Urothelium cell line (cell line): ENCODE measurements at regions not wholly inside any gene's neighbourhood (a gene's known extent, or its start where the extent isn't known, plus 50 kb on each side); places are given as distances from the start of the nearest gene placed in this dataset.
"Not testable (repeated sequence)": the region's sequence is repeated elsewhere in the genome, so short reads cannot be mapped to it uniquely, and the experiment has no call there.

Experiments used
- DNase-seq: peaks from one replicate; pipeline ENCODE4 v3.0.0; 2011; ENCODE audit warnings: low spot score, mixed read lengths
- FAIRE-seq: peaks from 2 replicates; lab custom pipeline; 2011; peaks lifted over from hg19 to GRCh38; lab: Jason Lieb, UNC

DNA sequence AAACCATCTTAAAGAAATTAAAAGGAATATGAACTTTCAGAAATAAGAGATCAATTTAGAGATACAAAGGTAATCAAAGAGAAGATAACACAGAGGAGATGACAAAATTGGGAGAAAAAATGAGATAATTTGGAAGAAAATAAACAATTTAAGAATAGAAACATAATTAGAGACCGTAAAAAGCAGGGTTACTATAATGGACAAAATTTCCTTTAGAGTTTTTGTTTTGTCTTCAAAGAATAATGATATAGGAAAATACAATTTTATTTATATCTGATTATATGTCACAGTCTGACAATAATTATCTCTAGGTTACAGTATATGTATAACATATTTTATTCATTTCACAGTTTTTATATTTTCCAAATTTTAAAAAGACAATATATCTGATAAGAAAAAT, 716.4 kb upstream of the ZNF804A start:
- FAIRE-seq (no peak), DNase-seq (no peak)

DNA sequence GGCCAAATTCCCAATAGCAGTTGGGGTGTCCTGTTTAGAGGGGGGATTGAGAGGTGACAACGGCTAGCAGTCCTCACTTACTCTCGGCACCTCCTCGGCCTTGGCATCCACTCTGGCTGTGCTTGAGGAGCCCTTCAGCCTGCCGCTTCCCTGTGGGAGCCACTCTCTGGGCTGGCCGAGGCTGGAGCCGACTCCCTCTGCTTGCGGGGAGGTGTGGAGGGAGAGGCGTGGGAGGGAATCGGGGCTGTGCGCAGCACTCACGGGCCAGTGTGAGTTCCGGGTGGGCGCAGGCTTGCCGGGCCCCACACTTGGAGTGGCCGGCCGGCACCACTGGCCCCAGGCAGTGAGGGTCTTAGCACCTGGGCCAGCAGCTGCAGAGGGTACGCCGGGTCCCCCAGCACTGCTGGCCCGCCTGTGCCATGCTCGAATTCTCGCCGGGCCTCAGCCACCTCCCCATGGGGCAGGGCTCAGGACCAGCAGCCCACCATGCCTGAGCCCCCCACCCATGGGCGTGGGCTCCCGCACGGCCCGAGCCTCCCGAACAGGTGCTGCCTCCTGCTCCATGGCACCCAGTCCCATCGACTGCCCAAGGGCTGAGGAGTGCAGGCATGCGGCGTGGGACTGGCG, 705.9 kb upstream of the ZNF804A start:
- DNase-seq (no peak), FAIRE-seq (no peak)

DNA sequence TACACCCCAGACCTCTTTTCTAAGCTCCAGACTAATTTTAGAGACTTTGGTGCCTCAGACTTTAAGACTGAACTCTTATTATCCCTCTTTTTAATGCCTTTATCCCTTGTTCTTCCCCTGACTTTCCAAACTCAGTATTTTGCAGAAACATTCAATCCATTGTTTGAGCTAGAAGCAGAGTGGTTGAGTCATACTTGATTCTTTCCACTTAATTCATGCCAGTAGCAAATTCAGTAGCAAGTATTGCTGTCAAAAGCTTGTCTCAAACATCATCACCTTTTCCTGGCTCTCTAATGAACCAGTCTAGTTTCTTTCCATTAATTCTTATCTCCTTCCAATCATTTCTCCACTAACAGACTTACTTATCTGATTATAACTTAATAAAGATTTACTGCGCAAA, 699.7 kb upstream of the ZNF804A start:
- FAIRE-seq (no peak), DNase-seq (peak; percentile 12)

DNA sequence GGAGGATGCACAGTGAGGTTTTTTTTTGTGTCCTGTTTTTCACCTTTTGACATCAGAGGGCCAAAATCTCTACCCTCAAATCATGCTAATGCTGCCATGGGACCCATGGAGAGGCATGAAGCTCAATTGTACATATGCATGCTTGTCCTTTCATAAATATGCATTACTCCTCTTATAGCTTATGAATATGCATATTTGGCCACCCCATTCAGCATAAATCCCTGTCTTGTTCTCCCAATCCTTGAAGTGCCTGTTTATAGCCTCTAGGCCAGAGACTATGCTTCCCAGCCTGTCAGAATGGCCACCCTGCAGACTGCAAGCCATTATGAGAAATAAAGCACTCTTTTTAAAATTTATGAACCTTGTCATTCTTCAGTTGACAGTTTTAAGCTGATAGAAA, 696.4 kb upstream of the ZNF804A start:
- FAIRE-seq = no peak

DNA sequence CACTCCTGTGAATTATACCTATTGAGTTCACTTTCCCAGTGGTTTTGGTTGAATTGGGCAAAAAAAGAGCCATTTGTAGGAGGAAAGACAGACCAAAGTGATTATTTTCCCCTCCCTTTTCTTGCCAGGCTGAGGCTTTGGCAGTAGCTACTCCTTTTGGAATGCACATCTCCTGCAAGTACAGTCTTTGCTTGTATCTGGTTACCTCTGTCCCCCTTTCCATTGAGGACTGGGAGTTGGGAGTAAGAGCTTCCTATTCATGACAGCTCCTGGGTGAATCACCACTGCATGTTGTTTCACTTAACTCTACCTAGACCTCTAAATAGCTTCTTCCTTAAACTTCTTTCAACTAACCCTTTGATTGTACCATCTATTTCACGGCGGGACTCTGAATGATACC, 695.3 kb upstream of the ZNF804A start:
- FAIRE-seq (no peak), DNase-seq (no peak)

More for the DNA sequence above, 696.4 kb upstream of the ZNF804A start:
- DNase-seq = no peak

DNA sequence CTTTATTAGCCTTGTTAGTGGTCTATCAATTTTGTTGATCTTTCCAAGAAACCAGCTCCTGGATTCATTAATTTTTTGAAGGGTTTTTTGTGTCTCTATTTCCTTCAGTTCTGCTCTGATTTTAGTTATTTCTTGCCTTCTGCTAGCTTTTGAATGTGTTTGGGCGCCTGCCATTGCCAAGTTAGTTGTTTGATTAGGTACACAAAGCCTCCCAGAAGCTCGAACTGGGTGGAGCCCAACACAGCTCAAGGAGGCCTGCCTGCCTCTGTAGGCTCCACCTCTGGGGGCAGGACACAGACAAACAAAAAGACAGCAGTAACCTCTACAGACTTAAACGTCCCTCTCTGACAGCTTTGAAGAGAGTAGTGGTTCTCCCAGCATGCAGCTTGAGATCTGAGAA, 682.3 kb upstream of the ZNF804A start:
- DNase-seq, FAIRE-seq: not testable (repeated sequence)

DNA sequence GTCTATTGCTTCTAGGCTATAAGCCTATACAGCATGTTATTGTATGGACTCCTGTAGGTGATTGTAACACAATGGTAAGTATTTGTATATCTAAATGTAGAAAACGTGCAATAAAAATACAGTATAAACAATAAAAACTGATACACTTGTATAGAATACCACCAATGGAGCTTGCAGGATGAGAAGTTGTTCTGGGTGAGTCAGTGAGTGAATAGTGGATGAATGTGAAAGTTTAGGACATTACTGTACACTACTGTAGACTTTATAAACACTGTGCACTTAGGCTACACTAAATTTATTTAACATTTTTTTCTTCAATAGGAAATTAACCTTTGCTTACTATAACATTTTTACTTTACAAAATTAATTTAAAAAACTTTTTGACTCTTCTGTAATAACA, 679.2 kb upstream of the ZNF804A start:
- FAIRE-seq (no peak), DNase-seq (no peak)

DNA sequence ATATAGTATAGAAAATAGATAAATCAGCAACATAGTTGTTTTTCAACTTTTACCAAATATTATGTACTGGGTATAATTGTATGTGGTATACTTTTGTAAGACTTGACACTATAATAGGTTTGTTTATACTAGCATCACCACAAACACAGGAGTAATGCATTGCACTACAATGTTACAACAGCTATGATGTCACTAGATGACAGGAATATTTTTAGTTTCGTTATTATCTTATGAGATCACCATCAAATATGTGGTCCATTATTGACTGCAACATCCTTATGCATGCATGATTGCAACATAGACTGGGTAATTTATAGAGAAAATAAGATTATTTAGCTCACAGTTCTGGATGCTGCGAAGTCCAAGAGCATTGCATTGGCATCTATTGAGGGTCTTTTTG, 678.4 kb upstream of the ZNF804A start:
- FAIRE-seq (no peak), DNase-seq (no peak)

DNA sequence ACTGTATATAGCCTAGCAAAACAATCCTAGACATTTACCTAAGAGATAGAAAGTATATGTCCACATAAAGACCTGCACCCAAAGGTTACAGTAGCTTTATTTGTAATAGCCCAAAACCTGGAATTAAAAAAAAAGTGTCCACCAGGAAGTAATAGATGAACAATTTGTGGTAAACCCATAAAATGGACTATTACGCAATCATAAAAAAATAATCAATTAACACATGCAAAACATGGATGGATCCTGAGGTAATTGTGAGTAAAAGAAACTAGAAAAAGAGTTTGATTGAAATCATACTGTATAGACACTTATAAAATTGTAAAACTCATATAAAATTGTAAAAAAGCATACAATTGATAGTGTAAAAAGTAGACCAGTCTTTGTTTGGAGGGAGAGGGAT, 673.0 kb upstream of the ZNF804A start:
- no peak for DNase-seq
- no peak for FAIRE-seq

DNA sequence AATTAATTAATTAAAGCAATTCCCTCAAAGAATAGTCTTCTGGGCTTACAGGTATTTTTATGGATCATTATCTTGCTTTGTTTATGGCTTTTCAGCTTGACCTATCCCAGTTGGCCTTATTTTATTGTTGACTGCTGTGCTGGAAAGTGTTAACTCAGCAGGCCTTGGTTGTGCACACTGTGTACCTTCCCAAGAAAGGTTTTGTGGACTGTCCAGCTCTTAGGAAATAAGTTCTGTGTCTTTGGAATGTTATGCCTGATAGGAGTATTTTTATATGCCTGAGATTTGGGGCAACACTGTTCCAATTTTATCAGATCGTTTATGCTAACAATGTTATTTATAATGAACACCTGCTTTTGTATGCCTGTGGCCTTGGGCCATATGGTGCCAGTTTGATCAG, 671.9 kb upstream of the ZNF804A start:
- no peak for FAIRE-seq
- no peak for DNase-seq

DNA sequence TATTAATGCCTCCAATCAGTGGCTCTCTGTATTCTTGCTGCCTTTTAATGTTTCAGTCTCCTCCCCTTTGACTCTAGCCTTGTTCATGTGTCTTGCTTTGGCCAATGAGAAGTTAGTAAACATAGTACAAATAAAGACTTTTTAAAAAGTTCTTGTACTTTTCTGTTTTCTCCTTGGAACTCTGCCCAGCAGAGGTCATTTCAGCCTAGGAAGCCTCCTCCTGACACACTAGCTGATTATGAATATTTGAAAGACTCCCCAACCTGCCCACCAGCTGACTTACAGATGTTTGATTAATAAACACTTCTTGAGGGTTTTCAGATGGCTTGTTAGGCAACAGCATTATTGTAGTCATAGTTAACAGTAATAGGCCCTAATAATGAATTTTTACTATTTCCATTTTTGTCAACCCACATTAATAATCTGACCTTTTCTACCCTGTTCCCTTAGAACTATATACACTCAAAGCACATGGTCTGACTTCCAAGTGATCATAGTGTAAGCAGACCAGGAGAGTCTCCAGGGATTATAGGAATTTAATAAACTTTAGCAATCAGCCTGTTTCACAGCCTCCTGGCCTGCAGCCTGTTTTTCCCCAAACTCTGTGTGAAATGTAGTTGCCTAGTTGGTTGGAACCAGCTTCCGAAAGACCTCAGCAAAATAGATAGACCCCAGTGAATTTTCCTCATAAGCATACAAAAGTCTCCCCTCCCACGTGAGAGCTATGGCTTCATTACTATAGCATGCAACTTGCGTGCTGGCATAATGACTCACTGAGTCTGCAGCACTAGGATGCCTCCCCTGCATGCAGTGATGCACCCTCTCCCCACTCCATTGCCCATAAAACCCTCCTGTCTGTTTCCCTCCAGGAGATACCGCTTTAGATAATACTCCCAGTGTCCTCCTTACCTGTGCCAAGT, 670.7 kb upstream of the ZNF804A start:
- DNase-seq (peak; percentile 57), FAIRE-seq (no peak)

DNA sequence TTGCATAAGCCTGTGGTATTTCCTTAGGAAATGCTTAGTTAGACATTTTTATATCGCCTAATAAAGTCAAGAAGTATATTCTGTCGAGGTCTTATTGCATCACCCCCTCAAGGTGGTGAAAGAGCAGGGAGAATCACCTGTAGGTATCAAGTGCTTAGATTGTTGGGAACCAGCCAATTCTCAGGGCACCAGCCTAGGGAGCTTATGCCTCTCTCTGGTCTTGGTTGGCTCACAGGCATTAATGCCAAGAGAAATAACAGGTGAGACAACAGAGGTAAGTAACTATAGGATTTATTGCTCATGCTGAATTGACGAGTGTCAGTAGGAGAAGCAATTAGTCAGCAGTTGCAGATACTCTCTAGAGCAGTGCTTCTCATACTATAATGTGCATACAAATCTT, 663.3 kb upstream of the ZNF804A start:
- FAIRE-seq (no peak), DNase-seq (no peak)

DNA sequence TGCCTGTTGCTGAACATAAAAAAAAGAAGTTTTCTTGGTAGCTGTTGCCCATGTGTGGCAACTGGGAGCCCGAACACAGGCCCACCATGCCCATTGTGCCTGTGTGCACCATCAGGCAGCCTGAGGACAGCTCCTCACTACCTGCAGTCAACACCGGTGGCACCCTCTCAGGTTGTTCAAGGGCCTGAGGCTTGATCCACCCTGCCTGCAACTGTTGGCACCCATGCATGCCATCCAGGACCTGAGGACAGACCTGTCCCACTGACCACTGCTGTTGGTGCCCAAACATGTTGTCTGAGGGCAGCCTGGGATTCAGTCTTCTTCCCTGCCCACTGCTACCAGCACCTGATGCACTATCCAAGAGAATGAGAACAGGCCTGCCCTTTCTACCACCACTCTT, 661.1 kb upstream of the ZNF804A start:
- no peak for FAIRE-seq
- no peak for DNase-seq

DNA sequence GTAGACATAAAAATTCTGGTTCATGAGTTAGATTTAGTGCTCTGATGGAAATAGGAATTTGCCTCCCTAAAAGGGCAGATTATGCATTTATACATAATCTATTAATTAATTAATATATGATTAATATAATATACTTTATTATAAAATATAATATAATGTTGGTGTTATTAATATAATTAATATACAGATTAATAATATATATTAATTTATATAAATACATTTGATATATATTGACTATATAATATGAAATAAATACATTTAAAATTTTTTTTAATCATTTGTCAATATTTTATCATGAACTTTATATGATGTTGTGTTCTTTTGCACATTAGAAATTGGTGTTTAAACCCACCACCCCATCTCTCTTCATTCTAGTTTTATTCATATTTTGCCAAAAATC, 652.1 kb upstream of the ZNF804A start:
- FAIRE-seq (no peak), DNase-seq (no peak)

DNA sequence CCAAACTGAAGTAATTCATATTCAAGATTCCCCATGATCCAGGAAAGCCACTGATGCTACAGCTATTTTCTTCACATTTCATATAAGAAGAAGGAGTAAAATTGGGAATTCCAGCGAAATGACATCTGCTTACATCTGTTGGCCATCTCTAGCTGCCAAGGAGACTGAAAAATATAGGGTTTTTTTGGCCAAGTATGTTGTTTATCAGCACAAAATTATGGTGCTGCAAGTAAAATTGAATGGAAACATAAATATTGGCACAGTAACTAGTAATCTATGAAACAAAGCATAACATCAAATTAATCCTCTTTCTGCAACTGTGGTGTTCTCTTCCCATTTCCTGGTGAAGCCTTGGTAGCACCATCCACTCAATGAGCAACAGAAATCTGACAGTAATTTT, 649.5 kb upstream of the ZNF804A start:
- DNase-seq (no peak), FAIRE-seq (no peak)

DNA sequence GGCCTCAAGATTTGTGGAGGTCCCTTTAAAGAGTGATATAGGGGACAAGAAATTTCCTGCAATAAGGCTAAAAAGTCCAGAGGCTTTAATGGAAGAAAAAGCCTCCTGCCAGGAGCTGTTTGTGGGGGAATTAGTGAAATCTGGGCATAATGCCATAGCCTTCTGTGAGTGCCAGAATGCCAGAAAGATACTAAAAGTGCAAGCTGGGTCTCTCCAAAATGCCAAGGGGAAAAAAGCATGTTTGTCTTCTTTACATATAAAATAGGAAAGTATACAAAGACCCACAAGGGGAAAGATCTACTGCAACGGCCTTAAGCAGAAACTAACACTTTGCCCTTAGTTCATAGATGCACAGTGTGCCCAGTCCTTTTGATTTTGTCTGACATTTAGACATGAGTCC, 647.7 kb upstream of the ZNF804A start:
- no peak for FAIRE-seq

DNA sequence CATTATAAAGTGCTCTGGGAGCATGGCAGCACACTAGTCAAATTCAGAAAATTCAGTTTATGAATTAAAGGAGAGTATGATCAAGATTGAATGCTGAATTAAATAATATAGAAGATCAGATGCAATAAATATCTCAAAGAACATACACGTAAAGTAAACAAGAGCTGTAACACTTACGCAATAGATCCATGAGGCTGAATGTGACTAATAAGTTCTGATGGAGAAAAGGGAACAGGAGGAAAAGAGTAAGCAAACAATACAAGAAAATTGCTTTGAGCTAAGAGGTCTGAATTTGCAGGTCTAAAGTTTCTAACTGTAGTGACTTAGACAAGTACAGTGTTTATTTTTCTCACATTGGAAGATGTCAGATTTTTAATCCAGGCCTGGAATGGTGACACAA, 646.7 kb upstream of the ZNF804A start:
- DNase-seq (no peak), FAIRE-seq (no peak)

More for the DNA sequence above, 647.7 kb upstream of the ZNF804A start:
- DNase-seq = no peak

DNA sequence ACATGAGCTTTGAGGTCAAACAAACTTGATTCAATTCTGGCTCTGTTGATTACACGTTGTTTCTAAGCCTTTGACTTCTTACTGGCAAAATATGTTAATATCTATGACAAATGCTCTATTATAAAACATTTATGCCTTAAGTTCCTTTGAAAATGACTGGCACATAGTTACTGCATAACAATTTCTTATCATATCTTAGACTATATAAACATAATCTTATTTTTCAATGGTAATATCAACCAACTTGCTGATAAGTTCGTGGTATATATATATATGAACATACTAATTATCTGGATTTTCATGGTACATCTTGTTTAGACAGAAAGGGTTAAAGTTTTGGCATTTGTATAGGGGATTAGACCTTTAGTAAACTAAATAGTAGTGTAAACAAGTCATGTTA, 645.6 kb upstream of the ZNF804A start:
- FAIRE-seq = no peak
- no peak for DNase-seq

DNA sequence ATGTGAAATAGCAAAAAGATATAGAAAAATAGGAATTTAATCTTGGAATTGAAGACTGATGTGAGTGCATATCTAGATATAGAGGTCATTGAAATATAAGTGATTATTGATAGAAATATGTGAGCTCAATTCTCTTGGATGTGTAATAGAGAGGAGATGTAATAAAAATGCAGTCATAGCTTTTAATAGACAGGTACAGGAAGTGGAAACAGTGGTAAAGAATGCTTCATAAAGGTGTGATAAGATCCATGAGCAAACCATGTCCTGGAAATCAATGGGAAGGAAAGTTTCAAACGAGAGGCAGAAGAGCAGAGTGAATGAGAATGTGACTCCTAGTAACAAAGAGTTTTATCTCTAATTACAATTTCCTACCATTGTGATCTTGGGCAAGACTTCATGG, 634.7 kb upstream of the ZNF804A start:
- FAIRE-seq (no peak), DNase-seq (no peak)

DNA sequence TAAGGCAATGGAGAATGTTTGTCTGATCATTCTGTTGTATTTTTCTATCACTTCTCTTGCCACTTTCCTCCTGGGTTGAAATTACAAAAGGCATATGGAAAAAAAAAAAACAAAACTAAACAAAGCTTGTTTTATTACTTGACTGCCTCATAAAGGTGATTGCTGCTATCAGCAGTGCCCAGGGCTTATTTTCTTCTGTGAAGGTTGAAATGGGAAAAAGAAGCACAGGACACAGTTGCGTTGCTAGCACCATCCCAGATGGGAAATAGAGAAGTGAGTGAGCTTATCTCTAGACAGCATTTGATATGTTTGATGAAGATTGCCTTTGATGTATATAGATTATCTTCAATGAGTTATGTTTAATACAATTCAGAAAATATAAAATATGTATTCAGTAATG, 633.8 kb upstream of the ZNF804A start:
- DNase-seq = no peak
- no peak for FAIRE-seq

DNA sequence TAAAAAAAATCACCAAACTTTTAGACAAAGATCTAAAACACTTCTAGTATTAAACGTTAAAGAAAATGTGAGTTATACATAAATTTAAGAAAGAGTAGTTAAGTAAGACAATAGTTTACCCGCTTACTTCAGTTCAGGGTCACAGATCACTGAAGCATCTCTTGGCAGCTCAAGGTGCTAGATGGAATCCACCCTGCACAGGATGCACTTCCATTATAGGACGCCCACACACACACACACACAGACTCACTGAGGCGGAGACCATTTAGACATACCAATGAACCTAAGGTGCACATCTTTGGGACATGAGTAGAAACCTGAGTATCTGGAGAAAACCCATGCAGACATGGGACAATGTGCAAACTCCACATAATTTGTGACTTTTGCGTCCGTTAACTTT, 630.6 kb upstream of the ZNF804A start:
- FAIRE-seq (no peak), DNase-seq (no peak)

DNA sequence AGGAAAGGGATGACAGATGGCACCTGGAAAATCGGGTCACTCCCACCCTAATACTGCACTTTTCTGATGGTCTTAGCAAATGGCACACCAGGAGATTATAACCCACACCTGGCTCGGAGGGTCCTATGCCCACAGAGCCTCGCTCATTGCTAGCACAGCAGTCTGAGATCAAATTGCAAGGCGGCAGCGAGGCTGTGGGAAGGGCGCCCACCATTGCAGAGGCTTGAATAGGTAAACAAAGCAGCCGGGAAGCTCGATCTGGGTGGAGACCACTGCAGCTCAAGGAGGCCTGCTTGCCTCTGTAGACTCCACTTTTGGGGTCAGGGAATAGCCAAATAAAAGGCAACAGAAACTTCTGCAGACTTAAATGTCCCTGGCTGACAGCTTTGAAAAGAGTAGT, 622.7 kb upstream of the ZNF804A start:
- DNase-seq, FAIRE-seq: not testable (repeated sequence)
